DOHH2 (cell line): ENCODE measurements at regions not wholly inside any gene's neighbourhood (a gene's known extent, or its start where the extent isn't known, plus 50 kb on each side); places are given as distances from the start of the nearest gene placed in this dataset.

Experiments used
- H3F3A ChIP-seq: fragments of 200-600 bp; sonication (generic), shearing (Covaris generic); 2 replicates; pipeline ENCODE4 v1.6.0; 2016; ENCODE audit warnings: antibody characterized with exemption, mild to moderate bottlenecking; ENCODE audit not compliant: control insufficient read depth, insufficient read depth
- H3K27ac ChIP-seq: fragments of 200-600 bp; sonication (generic); 2 replicates; pipeline ENCODE4 v1.5.1; 2014; ENCODE audit warnings: low read depth, mild to moderate bottlenecking, low read length, moderate library complexity
- H3K27me3 ChIP-seq: fragments of 200-600 bp; sonication (generic); 2 replicates; pipeline ENCODE4 v1.6.1; 2014; ENCODE audit warnings: mild to moderate bottlenecking, low read length, mixed read lengths; ENCODE audit not compliant: control insufficient read depth
- H3K36me3 ChIP-seq: fragments of 200-600 bp; sonication (generic); 2 replicates; pipeline ENCODE4 v1.6.1; 2014; ENCODE audit warnings: mild to moderate bottlenecking, low read length, moderate library complexity, mixed read lengths; ENCODE audit not compliant: control insufficient read depth
- H3K4me1 ChIP-seq: fragments of 200-600 bp; sonication (generic); 2 replicates; pipeline ENCODE4 v1.6.1; 2014; ENCODE audit warnings: mild to moderate bottlenecking, low read length, mixed read lengths; ENCODE audit not compliant: control insufficient read depth
- H3K4me2 ChIP-seq: fragments of 200-600 bp; sonication (generic); 2 replicates; pipeline ENCODE4 v1.6.0; 2014; ENCODE audit warnings: mild to moderate bottlenecking, low read length, moderate library complexity
- H3K4me3 ChIP-seq: fragments of 200-600 bp; sonication (generic); 2 replicates; pipeline ENCODE4 v1.5.1; 2014; ENCODE audit warnings: mild to moderate bottlenecking, low read length, mixed read lengths
- H3K79me2 ChIP-seq: fragments of 200-600 bp; sonication (generic); 2 replicates; pipeline ENCODE4 v1.6.1; 2014; ENCODE audit warnings: mild to moderate bottlenecking, low read length, mixed read lengths; ENCODE audit not compliant: control insufficient read depth
- H3K9me2 ChIP-seq: fragments of 200-600 bp; sonication (generic); replicated peaks from 2 replicates; pipeline ENCODE4 v1.6.1; 2014; ENCODE audit warnings: mild to moderate bottlenecking, low read length, mixed read lengths; ENCODE audit not compliant: control insufficient read depth
- H3K9me3 ChIP-seq: fragments of 200-600 bp; sonication (generic); 2 replicates; pipeline ENCODE4 v1.6.1; 2014; ENCODE audit warnings: antibody characterized with exemption, low read length, mixed read lengths; ENCODE audit not compliant: control insufficient read depth, insufficient read depth
- H4K20me1 ChIP-seq: fragments of 200-600 bp; sonication (generic); 2 replicates; pipeline ENCODE4 v1.6.0; 2014; ENCODE audit warnings: low read depth, mild to moderate bottlenecking, antibody characterized with exemption, low read length, moderate library complexity; ENCODE audit not compliant: control insufficient read depth, insufficient read depth
- CTCF ChIP-seq: fragments of 200-600 bp; sonication (generic); IDR thresholded peaks from one replicate; pipeline ENCODE4 v1.5.1; 2014; ENCODE audit warnings: antibody characterized with exemption, mild to moderate bottlenecking, low read depth, low read length; ENCODE audit not compliant: poor library complexity, severe bottlenecking
- EZH2phosphoT487 ChIP-seq: fragments of 200-600 bp; sonication (generic); IDR thresholded peaks from 2 replicates; pipeline ENCODE4 v1.6.1; 2017; ENCODE audit warnings: borderline replicate concordance, mild to moderate bottlenecking, antibody characterized with exemption, low read length, moderate library complexity, mixed read lengths

- H4K20me1 ChIP-seq, result no peaks in the 10 kb centered on the region
- H3F3A ChIP-seq, result no peaks in the 10 kb centered on the region
- no peaks in the 10 kb centered on the region for H3K4me1 ChIP-seq
- no peak overlapping the region for H3K4me2 ChIP-seq
- peaks cover 7% of the 10 kb centered on the region; the same call in 1 of the 2 replicates for H3K9me3 ChIP-seq
- TF ChIP-seq CTCF (no peak), EZH2phosphoT487 (no peak)
- no peak overlapping the region for H3K27ac ChIP-seq
- no peaks in the 10 kb centered on the region for H3K27me3 ChIP-seq
- H3K36me3 ChIP-seq, result no peaks in the 10 kb centered on the region
- H3K9me2 ChIP-seq, result no peaks in the 10 kb centered on the region
- H3K4me3 ChIP-seq, result no peak overlapping the region
- no peaks in the 10 kb centered on the region for H3K79me2 ChIP-seq
These were observed 1087.1 kb upstream of the ALCAM start for GRCh38 chr3:104279617-104280016.

- Histone ChIP-seq H3K27me3 (no peaks in the 10 kb centered on the region), H3K9me3 (peaks cover 4% of the 10 kb centered on the region; the same call in 1 of the 2 replicates), H3K27ac (no peak overlapping the region), H3K36me3 (no peaks in the 10 kb centered on the region), H3K4me2 (no peak overlapping the region), H3K79me2 (no peaks in the 10 kb centered on the region), H3K9me2 (no peaks in the 10 kb centered on the region), H4K20me1 (no peaks in the 10 kb centered on the region), H3K4me1 (no peaks in the 10 kb centered on the region), H3F3A (no peaks in the 10 kb centered on the region), H3K4me3 (no peak overlapping the region)
- TF ChIP-seq EZH2phosphoT487 (no peak), CTCF (no peak)
These were observed 1085.0 kb upstream of the ALCAM start for GRCh38 chr3:104281713-104282112.

DNA sequence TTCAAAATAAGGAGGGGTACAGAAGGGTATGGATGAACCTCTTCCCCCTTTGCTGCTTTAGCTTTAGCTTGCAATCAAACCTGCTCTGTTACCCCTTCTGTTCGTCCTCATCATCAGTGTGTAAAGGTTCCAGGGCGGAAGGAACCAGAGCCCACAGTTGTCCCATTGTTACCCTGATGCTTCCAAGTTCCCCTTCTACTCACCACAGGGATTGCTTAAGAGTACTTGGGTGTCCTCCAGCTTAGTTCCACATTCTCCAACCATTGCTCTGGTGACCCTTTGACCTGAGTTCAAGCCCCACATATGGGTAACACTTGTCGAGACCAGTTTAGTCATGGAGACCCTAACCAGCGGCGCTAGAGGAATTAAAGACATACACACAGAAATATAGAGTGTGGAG lies 1080.1 kb upstream of the ALCAM start:
- no peaks in the 10 kb centered on the region for H3K9me2 ChIP-seq
- TF ChIP-seq EZH2phosphoT487 (no peak), CTCF (no peak)
- no peaks in the 10 kb centered on the region for H3F3A ChIP-seq
- no peaks in the 10 kb centered on the region for H3K36me3 ChIP-seq
- no peak overlapping the region for H3K27ac ChIP-seq
- H4K20me1 ChIP-seq, result no peaks in the 10 kb centered on the region
- peaks cover 3% of the 10 kb centered on the region; the same call in 1 of the 2 replicates for H3K9me3 ChIP-seq
- H3K27me3 ChIP-seq, result no peaks in the 10 kb centered on the region
- no peak overlapping the region for H3K4me2 ChIP-seq
- H3K79me2 ChIP-seq, result no peaks in the 10 kb centered on the region
- no peaks in the 10 kb centered on the region for H3K4me1 ChIP-seq
- H3K4me3 ChIP-seq, result no peak overlapping the region
